Head of caudate nucleus (tissue), 42 donors: ENCODE measurements at regions not wholly inside any gene's neighbourhood (a gene's known extent, or its start where the extent isn't known, plus 50 kb on each side); places are given as distances from the start of the nearest gene placed in this dataset.
A peak's percentile ranks its signal among the peaks of the same experiment; 100 is the strongest.

Experiments used
- DNase-seq, 42 donors: peaks; one replicate each; pipeline versions ENCODE4 v3.0.0 to v3.0.0-alpha.2; 2020 to 2021; ENCODE audit warnings: mixed read lengths in 7 of 42
- intact Hi-C: fragments of 100-400 bp; cut with DNase I; formaldehyde crosslinking; loops from one replicate; pipeline ENCODE4 v1.15.0; 2022

GRCh38 chr6:148225871-148226270 is 116.8 kb upstream of the SASH1 start:
- DNase-seq: no peak
- intact Hi-C loops: no loop called here

- no peak for DNase-seq
- intact Hi-C loops: no loop called here
Observed at GRCh38 chr6:148226284-148226683, 116.4 kb upstream of the SASH1 start.

- DNase-seq: no peak
- intact Hi-C loops: no loop called here
Observed at GRCh38 chr6:148231572-148231971, 111.1 kb upstream of the SASH1 start.

GRCh38 chr6:148235446-148235845 is 107.2 kb upstream of the SASH1 start:
- no peak for DNase-seq
- intact Hi-C loops: no loop called here

- intact Hi-C loops: no loop called here
- DNase-seq: no peak
Observed at GRCh38 chr6:148238713-148239112, 103.9 kb upstream of the SASH1 start.

- DNase-seq: no peak
- intact Hi-C loops: no loop called here
Observed at GRCh38 chr6:148239215-148239614, 103.4 kb upstream of the SASH1 start.

GRCh38 chr6:148239801-148240460 is 102.7 kb upstream of the SASH1 start:
- no peak for DNase-seq
- intact Hi-C loops: no loop called here

GRCh38 chr6:148240461-148240840 is 102.2 kb upstream of the SASH1 start:
- DNase-seq: peak in 2 of 42 donors; percentile 20 to 42
- intact Hi-C loops: no loop called here

- DNase-seq: no peak
- intact Hi-C loops: no loop called here
Observed at GRCh38 chr6:148240861-148241477, 101.7 kb upstream of the SASH1 start.

GRCh38 chr6:148242180-148242579 is 100.5 kb upstream of the SASH1 start:
- DNase-seq: no peak
- intact Hi-C loops: no loop called here

- DNase-seq: no peak
- intact Hi-C loops: no loop called here
Observed at GRCh38 chr6:148244217-148244935, 98.3 kb upstream of the SASH1 start.

- no peak for DNase-seq
- intact Hi-C loops: no loop called here
Observed at GRCh38 chr6:148247386-148248063, 95.1 kb upstream of the SASH1 start.

GRCh38 chr6:148249160-148249559 is 93.5 kb upstream of the SASH1 start:
- no peak for DNase-seq
- intact Hi-C loops: no loop called here

GRCh38 chr6:148249679-148250375 is 92.8 kb upstream of the SASH1 start:
- intact Hi-C loops: no loop called here
- peak in 1 of 42 donors; percentile 36 for DNase-seq

- intact Hi-C loops: no loop called here
- DNase-seq: peak in 3 of 42 donors; percentile 10 to 57 (median 21)
Observed at GRCh38 chr6:148250975-148251685, 91.5 kb upstream of the SASH1 start.

GRCh38 chr6:148251891-148252290 is 90.7 kb upstream of the SASH1 start:
- DNase-seq: no peak
- intact Hi-C loops: no loop called here

- DNase-seq: no peak
- intact Hi-C loops: no loop called here
Observed at GRCh38 chr6:148257810-148258209, 84.8 kb upstream of the SASH1 start.

GRCh38 chr6:148258868-148259267 is 83.8 kb upstream of the SASH1 start:
- DNase-seq: no peak
- intact Hi-C loops: no loop called here

GRCh38 chr6:148261470-148261869 is 81.2 kb upstream of the SASH1 start:
- DNase-seq: no peak
- intact Hi-C loops: no loop called here
